ENCODE measurements at regions not wholly inside any gene's neighbourhood (a gene's known extent, or its start where the extent isn't known, plus 50 kb on each side); places are given as distances from the start of the nearest gene placed in this dataset.
"Not testable (repeated sequence)": the region's sequence is repeated elsewhere in the genome, so short reads cannot be mapped to it uniquely, and the experiment has no call there.

DNA sequence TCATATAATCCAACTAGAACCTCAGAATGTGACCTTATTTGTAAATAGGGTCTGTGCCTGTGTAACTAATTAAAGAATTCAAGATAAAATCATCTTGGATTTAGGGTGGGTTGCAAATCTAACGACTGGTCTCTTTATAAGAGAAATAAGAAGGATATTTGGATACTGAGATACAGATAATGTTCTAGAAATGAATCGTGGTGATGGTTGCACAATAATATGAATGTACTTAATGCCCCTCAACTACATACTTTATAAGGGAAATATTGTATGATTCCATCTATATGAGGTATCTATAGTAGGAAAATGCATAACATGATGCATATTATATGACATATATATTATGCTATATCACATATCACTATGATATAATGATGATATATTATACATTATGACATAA, 265.7 kb downstream of the SEMA3D start:
- Histone ChIP-seq H3K4me1 (ENCODE audit: low read depth) (no peaks in the 10 kb centered on the region), H3K9me3 (no peaks in the 10 kb centered on the region), H3K4me3 (no peak overlapping the region), H3K36me3 (ENCODE audit: low read depth) (no peaks in the 10 kb centered on the region)
- intact Hi-C loops (cut with DNase I, micrococcal nuclease): no loop called here
- TF ChIP-seq, protein P1, sequence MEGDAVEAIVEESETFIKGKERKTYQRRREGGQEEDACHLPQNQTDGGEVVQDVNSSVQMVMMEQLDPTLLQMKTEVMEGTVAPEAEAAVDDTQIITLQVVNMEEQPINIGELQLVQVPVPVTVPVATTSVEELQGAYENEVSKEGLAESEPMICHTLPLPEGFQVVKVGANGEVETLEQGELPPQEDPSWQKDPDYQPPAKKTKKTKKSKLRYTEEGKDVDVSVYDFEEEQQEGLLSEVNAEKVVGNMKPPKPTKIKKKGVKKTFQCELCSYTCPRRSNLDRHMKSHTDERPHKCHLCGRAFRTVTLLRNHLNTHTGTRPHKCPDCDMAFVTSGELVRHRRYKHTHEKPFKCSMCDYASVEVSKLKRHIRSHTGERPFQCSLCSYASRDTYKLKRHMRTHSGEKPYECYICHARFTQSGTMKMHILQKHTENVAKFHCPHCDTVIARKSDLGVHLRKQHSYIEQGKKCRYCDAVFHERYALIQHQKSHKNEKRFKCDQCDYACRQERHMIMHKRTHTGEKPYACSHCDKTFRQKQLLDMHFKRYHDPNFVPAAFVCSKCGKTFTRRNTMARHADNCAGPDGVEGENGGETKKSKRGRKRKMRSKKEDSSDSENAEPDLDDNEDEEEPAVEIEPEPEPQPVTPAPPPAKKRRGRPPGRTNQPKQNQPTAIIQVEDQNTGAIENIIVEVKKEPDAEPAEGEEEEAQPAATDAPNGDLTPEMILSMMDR (IDR thresholded peaks at IDR 0.05): no peak
- no peak for DNase-seq
- no peak for ATAC-seq

DNA sequence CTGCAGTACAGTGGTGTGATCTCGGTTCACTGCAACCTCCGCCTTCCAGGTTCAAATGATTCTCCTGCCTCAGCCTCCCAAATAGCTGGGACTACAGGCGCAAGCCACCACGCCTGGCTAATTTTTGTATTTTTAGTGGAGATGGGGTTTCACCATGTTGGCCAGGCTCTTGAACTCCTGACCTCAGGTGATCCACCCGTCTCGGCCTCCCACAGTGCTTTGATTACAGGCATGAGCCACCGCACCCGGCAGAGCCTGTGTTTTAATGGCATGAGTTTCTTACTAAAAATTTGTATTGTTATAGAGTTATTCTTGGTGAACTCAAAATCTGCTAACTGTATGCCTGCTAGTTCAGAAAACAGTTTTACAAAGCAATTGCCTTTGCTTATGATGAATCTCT, 269.9 kb downstream of the SEMA3D start:
- H3K9me3 ChIP-seq; intact Hi-C loops (cut with DNase I, micrococcal nuclease); ATAC-seq; H3K4me1 ChIP-seq (ENCODE audit: low read depth); H3K36me3 ChIP-seq (ENCODE audit: low read depth); H3K4me3 ChIP-seq; DNase-seq: not testable (repeated sequence)

DNA sequence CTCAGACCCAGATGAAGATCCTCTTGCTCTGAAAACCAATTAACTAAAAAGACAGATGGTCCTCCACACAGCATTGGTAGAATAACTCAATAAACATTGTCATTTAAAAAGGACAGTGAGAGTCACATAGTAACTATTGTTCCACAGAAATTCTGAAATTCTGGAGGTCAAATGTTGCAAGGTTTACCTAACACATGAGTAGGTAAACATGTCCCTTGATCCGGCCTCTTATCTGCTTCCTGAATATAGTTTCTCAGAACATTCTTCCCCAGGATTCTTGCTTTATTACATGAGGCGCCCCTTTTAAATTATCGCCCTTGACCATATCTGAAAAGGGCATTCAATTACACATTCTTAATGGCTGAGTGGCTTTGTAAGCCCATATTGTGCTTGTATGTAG, 270.7 kb downstream of the SEMA3D start:
- ATAC-seq (no peak), DNase-seq (no peak)
- intact Hi-C loops (cut with DNase I, micrococcal nuclease): no loop called here
- Histone ChIP-seq H3K4me1 (ENCODE audit: low read depth) (no peaks in the 10 kb centered on the region), H3K9me3 (no peaks in the 10 kb centered on the region), H3K4me3 (no peak overlapping the region), H3K36me3 (ENCODE audit: low read depth) (no peaks in the 10 kb centered on the region)
- TF ChIP-seq, protein P1 (IDR thresholded peaks at IDR 0.05): no peak

DNA sequence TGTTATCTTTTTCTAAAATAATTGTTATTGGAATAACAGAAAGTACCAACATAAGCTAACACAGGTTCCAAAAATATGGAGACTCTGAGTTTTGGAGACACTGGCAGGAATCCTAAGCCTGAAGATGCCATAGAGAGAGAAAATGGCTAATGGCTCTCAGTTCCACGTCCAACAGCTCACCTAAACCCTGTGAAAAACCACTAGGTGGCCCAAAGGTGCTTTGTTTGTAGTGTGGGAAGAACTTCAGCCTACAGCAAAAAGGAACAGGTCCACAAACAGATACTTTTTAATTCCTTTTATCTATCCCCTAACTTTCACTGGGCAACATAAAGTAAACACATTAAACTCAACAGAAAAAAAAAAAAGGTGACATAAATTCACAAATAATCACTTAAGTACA, 272.3 kb downstream of the SEMA3D start:
- H3K4me3 ChIP-seq: no peak overlapping the region
- DNase-seq: no peak
- TF ChIP-seq, protein P1 (IDR thresholded peaks at IDR 0.05): no peak
- no peaks in the 10 kb centered on the region for H3K4me1 ChIP-seq (ENCODE audit: low read depth)
- no peak for ATAC-seq
- H3K9me3 ChIP-seq: no peaks in the 10 kb centered on the region
- intact Hi-C loops (cut with DNase I, micrococcal nuclease): no loop called here
- no peaks in the 10 kb centered on the region for H3K36me3 ChIP-seq (ENCODE audit: low read depth)

DNA sequence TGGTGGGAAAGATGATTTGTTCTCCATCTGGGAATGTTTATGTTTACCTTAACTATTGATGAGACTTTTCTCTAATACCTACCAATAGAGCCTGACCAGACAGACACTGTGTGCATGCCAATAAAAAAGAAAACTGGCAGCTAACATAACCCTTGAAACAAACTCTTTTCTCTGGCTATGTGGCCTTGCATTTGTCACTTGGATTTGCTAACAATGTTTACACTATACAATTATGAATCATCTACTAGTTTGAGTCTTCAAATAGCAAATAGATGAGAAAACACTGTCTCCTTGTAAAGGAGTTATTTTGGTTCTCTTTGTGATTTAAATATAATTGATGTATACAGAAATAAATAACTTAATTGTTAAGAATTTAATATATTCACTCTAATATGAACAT, 273.1 kb downstream of the SEMA3D start:
- DNase-seq: no peak
- H3K4me1 ChIP-seq (ENCODE audit: low read depth): no peaks in the 10 kb centered on the region
- no peaks in the 10 kb centered on the region for H3K36me3 ChIP-seq (ENCODE audit: low read depth)
- no peak for ATAC-seq
- H3K9me3 ChIP-seq: no peaks in the 10 kb centered on the region
- TF ChIP-seq, protein P1 (IDR thresholded peaks at IDR 0.05): no peak
- intact Hi-C loops (cut with DNase I, micrococcal nuclease): no loop called here
- H3K4me3 ChIP-seq: no peak overlapping the region

DNA sequence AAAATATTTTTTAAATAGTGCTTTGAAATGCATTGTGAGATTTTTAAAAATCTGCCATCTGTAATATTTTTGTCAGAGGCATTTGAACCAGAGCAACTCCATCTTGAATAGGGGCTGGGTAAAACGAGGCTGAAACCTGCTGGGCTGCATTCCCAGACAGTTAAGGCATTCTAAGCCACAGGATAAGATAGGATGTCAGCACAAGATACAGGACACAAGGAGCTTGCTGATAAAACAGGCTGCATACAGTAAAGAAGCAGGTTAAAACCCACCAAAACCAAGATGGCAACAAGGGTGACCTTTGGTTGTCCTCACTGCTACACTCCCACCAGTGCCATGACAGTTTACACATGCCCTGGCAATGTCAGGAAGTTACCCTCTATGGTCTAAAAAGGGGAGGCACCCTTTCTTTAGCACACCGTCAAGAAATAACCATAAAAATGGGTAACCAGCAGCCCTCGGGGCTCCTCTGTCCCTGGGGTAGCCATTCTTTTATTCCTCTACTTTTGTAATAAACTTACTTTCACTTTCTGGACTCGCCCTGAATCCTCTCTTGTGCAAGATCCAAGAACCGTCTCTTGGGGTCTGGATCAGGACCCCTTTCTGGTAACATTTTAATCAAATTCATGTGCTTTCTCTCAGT, 273.7 kb downstream of the SEMA3D start:
- DNase-seq (no peak), ATAC-seq (no peak)
- no peak overlapping the region for H3K4me3 ChIP-seq
- H3K4me1 ChIP-seq (ENCODE audit: low read depth): no peaks in the 10 kb centered on the region
- intact Hi-C loops (cut with DNase I, micrococcal nuclease): no loop called here
- no peaks in the 10 kb centered on the region for H3K9me3 ChIP-seq
- TF ChIP-seq, protein P1 (IDR thresholded peaks at IDR 0.05): no peak
- H3K36me3 ChIP-seq (ENCODE audit: low read depth): no peaks in the 10 kb centered on the region

Measured in mucosa of descending colon (tissue), 3 donors.